T-cell (primary cell): ENCODE measurements at regions not wholly inside any gene's neighbourhood (a gene's known extent, or its start where the extent isn't known, plus 50 kb on each side); places are given as distances from the start of the nearest gene placed in this dataset.

Experiments
- ATAC-seq, 4 experiments: fragments of 200-7000 bp in 3 of 4; fragments of 150-1000 bp in 1 of 4; cut with Tn5 transposase; replicated peaks in 1 of 4; 1 replicate in 3 of 4; 2 replicates in 1 of 4; pipeline ENCODE4 v1.10.0; 2021; ENCODE audit warnings: moderate library complexity in 3 of 4, mild to moderate bottlenecking in 2 of 4, moderate number of reproducible peaks in 1 of 4
- CTCF ChIA-PET, 2 donors: fragments of 300-600 bp; sonication (Branson Sonifier 250); formaldehyde crosslinking; loops; one replicate each; lab custom pipeline; 2022; ENCODE audit warnings: antibody characterized with exemption in 2 of 2; lab: Charles Lee
- POLR2A ChIA-PET, 2 donors: fragments of 300-600 bp; sonication (Branson Sonifier 250); formaldehyde crosslinking; loops; one replicate each; lab custom pipeline; 2022; ENCODE audit warnings: antibody characterized with exemption in 2 of 2; lab: Charles Lee
- DNase-seq, 35 experiments: peaks; one replicate each; pipeline versions ENCODE4 v3.0.0 to v3.0.0-alpha.2; 2013 to 2023
- H3K27ac ChIP-seq: one replicate; pipeline ENCODE4 v1.5.1; 2013; ENCODE audit warnings: low read length
- H3K27me3 ChIP-seq, 2 experiments: replicated peaks in 1 of 2; 1 replicate in 1 of 2; 2 replicates in 1 of 2; pipeline versions ENCODE4 v1.6.1 to v1.7.0; 2013; ENCODE audit warnings: low read length in 1 of 2, mixed read lengths in 1 of 2; ENCODE audit not compliant: control insufficient read depth in 2 of 2, insufficient read depth in 2 of 2; ENCODE audit errors: extremely low read depth in 1 of 2
- H3K36me3 ChIP-seq, 2 donors: 1 replicate in 1 of 2; 2 replicates in 1 of 2; pipeline versions ENCODE4 v1.6.1 to v1.7.0; 2013; ENCODE audit warnings: low read length in 1 of 2; ENCODE audit not compliant: control insufficient read depth in 2 of 2, insufficient read depth in 1 of 2; ENCODE audit errors: extremely low read depth in 1 of 2
- H3K4me1 ChIP-seq, 2 experiments: 1 replicate in 1 of 2; 2 replicates in 1 of 2; pipeline versions ENCODE4 v1.6.1 to v1.7.0; 2013; ENCODE audit warnings: low read length in 2 of 2, mixed read lengths in 1 of 2; ENCODE audit not compliant: insufficient read depth in 2 of 2, control insufficient read depth in 1 of 2; ENCODE audit errors: extremely low read depth in 1 of 2
- H3K4me3 ChIP-seq, 2 donors: 1 replicate in 1 of 2; 2 replicates in 1 of 2; pipeline versions ENCODE4 v1.5.1 to v1.7.0; 2013; ENCODE audit warnings: mild to moderate bottlenecking in 2 of 2, low read length in 1 of 2, moderate library complexity in 1 of 2; ENCODE audit not compliant: control insufficient read depth in 1 of 2; ENCODE audit errors: extremely low read depth in 1 of 2
- H3K9me3 ChIP-seq: 2 replicates; pipeline ENCODE4 v1.7.0; 2013
- H3K27ac Mint-ChIP-seq, 2 donors: one replicate each; pipeline ENCODE4 v1.8.0; 2020 to 2021; ENCODE audit warnings: mild to moderate bottlenecking in 2 of 2, mixed read lengths in 2 of 2
- H3K27me3 Mint-ChIP-seq, 2 donors: one replicate each; pipeline ENCODE4 v1.8.0; 2021 to 2022; ENCODE audit warnings: mixed read lengths in 2 of 2
- H3K36me3 Mint-ChIP-seq: one replicate; pipeline ENCODE4 v1.8.0; 2021; ENCODE audit warnings: mixed read lengths
- H3K4me1 Mint-ChIP-seq, 3 donors: one replicate each; pipeline ENCODE4 v1.8.0; 2020 to 2022; ENCODE audit warnings: mixed read lengths in 3 of 3, mild to moderate bottlenecking in 1 of 3
- H3K4me3 Mint-ChIP-seq, 3 donors: one replicate each; pipeline ENCODE4 v1.8.0; 2020 to 2022; ENCODE audit warnings: mild to moderate bottlenecking in 3 of 3, mixed read lengths in 3 of 3, moderate library complexity in 3 of 3
- H3K9me3 Mint-ChIP-seq, 3 donors: one replicate each; pipeline ENCODE4 v1.8.0; 2020 to 2022; ENCODE audit warnings: mixed read lengths in 3 of 3
- WGBS: methylation state at CpG from one replicate; pipeline ENCODE4 v1.1.5; 2013; ENCODE audit warnings: missing lambda C conversion rate; ENCODE audit not compliant: insufficient coverage; 5-methylcytosine and 5-hydroxymethylcytosine counted together

DNA sequence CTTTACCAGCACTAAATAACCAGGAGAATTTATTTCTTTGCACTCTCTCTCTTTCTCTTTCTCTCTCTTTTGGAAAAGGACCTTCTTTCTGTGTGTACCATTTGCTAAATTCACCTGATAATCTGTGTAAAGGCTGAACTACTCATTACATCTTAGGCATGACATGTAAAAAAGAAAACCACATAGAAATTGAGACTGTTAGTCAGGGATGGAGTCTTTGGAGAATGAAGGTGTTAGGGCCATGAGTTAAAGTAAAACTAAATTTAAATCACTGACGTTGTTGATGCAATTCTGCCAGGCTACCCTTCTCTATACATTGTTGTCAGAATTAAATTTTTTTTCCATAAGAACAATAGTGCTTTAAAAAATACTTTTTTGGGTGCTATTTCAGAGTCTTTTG, 263.3 kb downstream of the PTEN start:
- no peaks in the 10 kb centered on the region for H3K27me3 Mint-ChIP-seq
- H3K27ac ChIP-seq: no peak overlapping the region
- H3K4me1 ChIP-seq: no peaks in the 10 kb centered on the region
- H3K4me3 Mint-ChIP-seq: no peak overlapping the region
- DNase-seq (no peak), ATAC-seq (no peak)
- no peaks in the 10 kb centered on the region for H3K36me3 Mint-ChIP-seq
- H3K9me3 Mint-ChIP-seq: no peaks in the 10 kb centered on the region
- H3K4me3 ChIP-seq: no peak overlapping the region
- H3K27me3 ChIP-seq: no peaks in the 10 kb centered on the region
- H3K9me3 ChIP-seq: no peaks in the 10 kb centered on the region
- H3K27ac Mint-ChIP-seq: no peak overlapping the region
- POLR2A ChIA-PET: no interaction called here
- H3K4me1 Mint-ChIP-seq: peaks cover 0 to 2% (median 0%) of the 10 kb centered on the region in 3 donors
- CTCF ChIA-PET: no interaction called here
- no peaks in the 10 kb centered on the region for H3K36me3 ChIP-seq
- no CpG with 5 or more reads among the region's 1 CpG for WGBS

DNA sequence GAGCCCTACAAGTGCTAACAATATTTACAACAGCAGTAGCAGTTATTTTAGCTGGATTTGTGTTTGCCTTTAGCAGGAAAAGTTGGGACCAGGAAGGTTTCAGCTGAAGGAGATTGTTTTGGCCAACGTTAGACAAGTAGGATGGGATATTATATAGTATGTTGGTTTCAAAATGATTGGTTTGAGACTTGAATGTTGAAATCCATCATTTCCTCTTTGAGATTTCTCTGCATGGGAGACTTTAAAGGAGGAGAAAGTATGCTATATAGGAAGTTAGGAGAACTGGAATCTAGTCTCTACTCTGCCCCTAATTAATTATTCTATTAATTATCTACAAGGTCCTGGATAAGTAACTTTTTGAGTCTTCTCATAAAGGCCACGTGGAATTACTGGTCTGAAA, 263.8 kb downstream of the PTEN start:
- ChIA-PET CTCF (no interaction called here), POLR2A (no interaction called here)
- Mint-ChIP-seq H3K27me3 (no peaks in the 10 kb centered on the region), H3K4me1 (peaks cover 0 to 2% (median 0%) of the 10 kb centered on the region in 3 donors), H3K27ac (no peak overlapping the region), H3K4me3 (no peak overlapping the region), H3K36me3 (no peaks in the 10 kb centered on the region), H3K9me3 (no peaks in the 10 kb centered on the region)
- H3K9me3 ChIP-seq: no peaks in the 10 kb centered on the region
- H3K27me3 ChIP-seq: no peaks in the 10 kb centered on the region
- DNase-seq (no peak), ATAC-seq (no peak)
- WGBS: 80% methylated on average over 1 of the region's 2 CpGs
- H3K27ac ChIP-seq: no peak overlapping the region
- no peaks in the 10 kb centered on the region for H3K36me3 ChIP-seq
- H3K4me3 ChIP-seq: no peak overlapping the region
- H3K4me1 ChIP-seq: no peaks in the 10 kb centered on the region

DNA sequence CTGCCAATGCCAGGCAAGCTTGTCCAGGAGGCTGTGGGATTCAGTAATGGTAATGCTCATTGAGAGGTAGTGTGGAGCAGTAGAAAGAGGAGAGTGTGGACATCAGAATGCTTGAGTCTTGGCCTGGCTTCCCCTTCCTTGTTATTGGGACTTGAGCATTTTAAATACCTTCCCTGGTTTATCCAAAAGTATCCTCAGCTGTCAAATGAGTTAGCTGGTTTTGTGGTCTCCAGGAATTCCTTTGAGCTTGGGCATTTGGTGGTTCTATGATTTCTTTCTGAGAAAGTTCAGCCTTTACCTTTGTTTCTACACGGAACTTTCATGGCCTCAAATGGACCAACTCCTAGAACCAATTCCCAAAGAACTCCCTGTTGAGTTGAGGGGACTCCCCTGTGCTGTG, 264.3 kb downstream of the PTEN start:
- H3K9me3 ChIP-seq: no peaks in the 10 kb centered on the region
- CTCF ChIA-PET: no interaction called here
- H3K36me3 Mint-ChIP-seq: no peaks in the 10 kb centered on the region

DNA sequence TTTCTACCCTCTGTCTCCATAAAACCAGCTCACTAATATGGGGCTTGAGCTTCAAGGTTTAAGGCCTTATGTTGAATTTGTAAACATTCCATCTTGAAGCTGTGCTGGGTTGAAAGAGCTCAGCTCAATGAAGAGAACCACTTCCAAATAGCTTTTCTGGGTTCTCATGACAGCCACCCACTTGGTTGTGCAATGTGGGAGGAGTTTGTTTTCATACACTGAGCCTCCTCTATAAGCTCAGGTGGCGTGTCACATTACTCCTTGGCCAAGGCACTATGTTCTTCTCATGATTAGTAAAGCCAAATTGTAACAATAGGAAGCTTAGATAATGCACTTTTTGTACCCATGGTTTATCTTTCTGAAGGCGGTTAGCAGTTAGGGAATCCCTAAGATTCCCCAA, 265.6 kb downstream of the PTEN start:
- H3K27me3 Mint-ChIP-seq: no peaks in the 10 kb centered on the region
- Histone ChIP-seq H3K27ac (no peak overlapping the region), H3K4me3 (no peak overlapping the region), H3K9me3 (no peaks in the 10 kb centered on the region), H3K27me3 (no peaks in the 10 kb centered on the region), H3K36me3 (no peaks in the 10 kb centered on the region), H3K4me1 (no peaks in the 10 kb centered on the region)
- no peak for ATAC-seq
- ChIA-PET POLR2A (no interaction called here), CTCF (interaction anchor here in 1 of 2 donors (1.2 kb wide), 1 partner anchor 38 kb away, joined by 3 read pairs; no protein-coding TSS in a partner anchor)
- DNase-seq: no peak
- no peaks in the 10 kb centered on the region for H3K9me3 Mint-ChIP-seq
- H3K4me3 Mint-ChIP-seq: no peak overlapping the region
- H3K27ac Mint-ChIP-seq: no peak overlapping the region
- no peaks in the 10 kb centered on the region for H3K36me3 Mint-ChIP-seq
- no CpG with 5 or more reads among the region's 2 CpGs for WGBS
- peaks cover 0 to 2% (median 0%) of the 10 kb centered on the region in 3 donors for H3K4me1 Mint-ChIP-seq

More for the DNA sequence above, 264.3 kb downstream of the PTEN start:
- no peak overlapping the region for H3K4me3 Mint-ChIP-seq
- DNase-seq (no peak), ATAC-seq (no peak)
- no CpG with 5 or more reads among the region's 1 CpG for WGBS
- Histone ChIP-seq H3K36me3 (no peaks in the 10 kb centered on the region), H3K4me1 (no peaks in the 10 kb centered on the region), H3K27me3 (no peaks in the 10 kb centered on the region), H3K4me3 (no peak overlapping the region), H3K27ac (no peak overlapping the region)
- H3K4me1 Mint-ChIP-seq: peaks cover 0 to 2% (median 0%) of the 10 kb centered on the region in 3 donors
- H3K27me3 Mint-ChIP-seq: no peaks in the 10 kb centered on the region
- POLR2A ChIA-PET: no interaction called here
- H3K27ac Mint-ChIP-seq: no peak overlapping the region
- no peaks in the 10 kb centered on the region for H3K9me3 Mint-ChIP-seq

DNA sequence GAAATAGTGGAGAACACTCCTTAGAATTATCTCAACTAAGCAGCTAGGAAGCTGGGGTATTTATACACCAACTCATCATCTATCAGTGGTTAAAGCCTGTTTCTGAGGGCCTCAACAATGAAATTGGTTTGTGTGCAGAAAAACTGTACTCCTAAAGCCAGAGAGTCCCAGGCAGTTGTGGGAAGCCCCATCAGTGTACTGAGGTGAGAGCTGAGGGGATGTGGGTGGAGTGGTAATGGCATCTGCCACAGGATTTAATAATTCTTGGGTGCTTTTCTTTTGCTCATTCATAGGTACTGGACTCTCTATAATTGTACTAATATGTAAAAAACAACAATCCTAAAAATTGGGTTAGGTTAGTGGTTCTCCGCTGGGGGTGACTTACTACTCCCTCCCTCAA, 267.5 kb downstream of the PTEN start:
- Histone ChIP-seq H3K4me3 (no peak overlapping the region), H3K9me3 (no peaks in the 10 kb centered on the region), H3K27me3 (no peaks in the 10 kb centered on the region), H3K36me3 (no peaks in the 10 kb centered on the region), H3K4me1 (no peaks in the 10 kb centered on the region), H3K27ac (no peak overlapping the region)
- Mint-ChIP-seq H3K4me3 (no peak overlapping the region), H3K4me1 (peaks cover 0 to 2% (median 0%) of the 10 kb centered on the region in 3 donors), H3K27ac (no peak overlapping the region), H3K9me3 (peaks cover 0 to 5% (median 0%) of the 10 kb centered on the region in 3 donors), H3K27me3 (no peaks in the 10 kb centered on the region), H3K36me3 (no peaks in the 10 kb centered on the region)
- no CpG with 5 or more reads among the region's 1 CpG for WGBS
- DNase-seq: no peak
- ChIA-PET CTCF (no interaction called here), POLR2A (no interaction called here)
- ATAC-seq: no peak

DNA sequence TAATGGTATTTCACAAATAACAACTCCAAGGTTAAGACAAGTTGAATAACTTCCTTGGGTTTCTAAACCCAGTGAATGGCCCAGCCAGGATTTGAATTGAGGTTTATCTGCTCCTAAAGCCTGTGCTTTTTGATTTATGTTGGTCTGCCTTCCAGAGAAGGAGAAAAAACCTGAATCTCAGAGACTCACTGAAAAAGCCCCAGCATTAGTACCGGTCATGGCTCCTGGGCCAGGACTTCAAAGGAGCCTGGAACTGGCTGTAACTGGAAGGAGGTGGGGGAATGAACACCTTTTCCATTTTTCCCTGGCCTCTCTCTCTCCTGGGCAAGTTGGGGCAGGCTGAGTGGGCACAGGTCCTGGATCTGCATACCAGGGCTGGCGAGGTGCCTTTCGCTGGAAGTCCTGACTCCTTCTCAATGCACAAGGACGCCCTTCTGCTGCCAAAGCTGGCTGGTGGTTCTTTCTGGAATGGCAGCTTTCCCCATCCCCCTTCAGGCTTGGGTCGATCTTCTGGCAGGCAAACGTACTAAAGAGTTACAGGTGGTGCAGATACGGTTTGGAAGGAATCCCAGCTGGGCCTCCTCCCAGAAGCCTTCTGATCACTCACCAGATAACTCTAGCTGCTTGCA, 268.2 kb downstream of the PTEN start:
- Histone ChIP-seq H3K4me3 (no peak overlapping the region), H3K27ac (no peak overlapping the region)
- ATAC-seq: no peak

More for the DNA sequence above, 268.2 kb downstream of the PTEN start:
- ChIA-PET CTCF (interaction anchor here in 1 of 2 donors (0.5 kb wide), 1 partner anchor 432 kb away, joined by 3 read pairs; no protein-coding TSS in a partner anchor), POLR2A (no interaction called here)
- no peak for DNase-seq
- Mint-ChIP-seq H3K4me3 (no peak overlapping the region), H3K9me3 (peaks cover 0 to 5% (median 0%) of the 10 kb centered on the region in 3 donors), H3K4me1 (peaks cover 0 to 2% (median 0%) of the 10 kb centered on the region in 3 donors), H3K36me3 (no peaks in the 10 kb centered on the region), H3K27me3 (no peaks in the 10 kb centered on the region), H3K27ac (no peak overlapping the region)
- WGBS: 100% methylated on average over 1 of the region's 7 CpGs
- Histone ChIP-seq H3K36me3 (no peaks in the 10 kb centered on the region), H3K27me3 (no peaks in the 10 kb centered on the region), H3K4me1 (no peaks in the 10 kb centered on the region), H3K9me3 (no peaks in the 10 kb centered on the region)
